Stomach smooth muscle (tissue), 2 donors: ENCODE measurements at regions not wholly inside any gene's neighbourhood (a gene's known extent, or its start where the extent isn't known, plus 50 kb on each side); places are given as distances from the start of the nearest gene placed in this dataset.

Experiments
- H3K27ac ChIP-seq: one replicate; pipeline ENCODE4 v1.7.0; 2013; ENCODE audit warnings: mild to moderate bottlenecking, low read length, inconsistent platforms
- H3K27me3 ChIP-seq, 2 donors: one replicate each; pipeline ENCODE4 v1.7.0; 2013; ENCODE audit warnings: low read length in 2 of 2; ENCODE audit not compliant: insufficient read depth in 2 of 2, control insufficient read depth in 1 of 2
- H3K36me3 ChIP-seq, 2 donors: one replicate each; pipeline ENCODE4 v1.7.0; 2013; ENCODE audit warnings: low read length in 2 of 2; ENCODE audit not compliant: control insufficient read depth in 2 of 2, insufficient read depth in 2 of 2
- H3K4me1 ChIP-seq: one replicate; pipeline ENCODE4 v1.7.0; 2013; ENCODE audit warnings: low read length; ENCODE audit not compliant: control insufficient read depth, insufficient read depth
- H3K4me3 ChIP-seq, 2 donors: one replicate each; pipeline ENCODE4 v1.7.0; 2013; ENCODE audit warnings: low read length in 2 of 2
- H3K9ac ChIP-seq, 2 donors: one replicate each; pipeline ENCODE4 v1.7.0; 2013; ENCODE audit warnings: low read length in 2 of 2, mild to moderate bottlenecking in 1 of 2
- H3K9me3 ChIP-seq, 2 donors: one replicate each; pipeline ENCODE4 v1.7.0; 2013; ENCODE audit warnings: low read length in 2 of 2; ENCODE audit not compliant: control insufficient read depth in 2 of 2
- donor health status: healthy.
- donor health status: Pancreatic carcinoma.

- Histone ChIP-seq H3K36me3 (no peaks in the 10 kb centered on the region), H3K4me1 (no peaks in the 10 kb centered on the region), H3K9ac (no peak overlapping the region), H3K27ac (no peak overlapping the region), H3K9me3 (no peaks in the 10 kb centered on the region), H3K27me3 (no peaks in the 10 kb centered on the region), H3K4me3 (no peak overlapping the region)
These were observed 172.5 kb downstream of the ANKRD50 start for GRCh38 chr4:124540014-124540413.

- H3K27ac ChIP-seq = no peak overlapping the region
- H3K27me3 ChIP-seq = no peaks in the 10 kb centered on the region
- H3K36me3 ChIP-seq = no peaks in the 10 kb centered on the region
- no peak overlapping the region for H3K9ac ChIP-seq
- H3K9me3 ChIP-seq = no peaks in the 10 kb centered on the region
- no peak overlapping the region for H3K4me3 ChIP-seq
- no peaks in the 10 kb centered on the region for H3K4me1 ChIP-seq
These were observed 170.7 kb downstream of the ANKRD50 start for GRCh38 chr4:124541652-124542420.

GRCh38 chr4:124555959-124556358 lies 156.6 kb downstream of the ANKRD50 start:
- no peak overlapping the region for H3K27ac ChIP-seq
- no peak overlapping the region for H3K9ac ChIP-seq
- no peaks in the 10 kb centered on the region for H3K27me3 ChIP-seq
- H3K9me3 ChIP-seq = no peaks in the 10 kb centered on the region
- no peaks in the 10 kb centered on the region for H3K36me3 ChIP-seq
- H3K4me1 ChIP-seq = no peaks in the 10 kb centered on the region
- H3K4me3 ChIP-seq = no peak overlapping the region

- H3K9me3 ChIP-seq = no peaks in the 10 kb centered on the region
- no peaks in the 10 kb centered on the region for H3K27me3 ChIP-seq
- no peak overlapping the region for H3K27ac ChIP-seq
- H3K4me3 ChIP-seq = no peak overlapping the region
- H3K9ac ChIP-seq = no peak overlapping the region
- H3K36me3 ChIP-seq = no peaks in the 10 kb centered on the region
- no peaks in the 10 kb centered on the region for H3K4me1 ChIP-seq
These were observed 148.4 kb downstream of the ANKRD50 start for GRCh38 chr4:124564121-124564520.

GRCh38 chr4:124565371-124565770 lies 147.2 kb downstream of the ANKRD50 start:
- Histone ChIP-seq H3K9ac (no peak overlapping the region), H3K27ac (no peak overlapping the region), H3K9me3 (no peaks in the 10 kb centered on the region), H3K36me3 (no peaks in the 10 kb centered on the region), H3K4me3 (no peak overlapping the region), H3K4me1 (no peaks in the 10 kb centered on the region), H3K27me3 (no peaks in the 10 kb centered on the region)

- H3K4me1 ChIP-seq = no peaks in the 10 kb centered on the region
These were observed 146.5 kb downstream of the ANKRD50 start for GRCh38 chr4:124566030-124566429.

GRCh38 chr4:124573056-124573455 lies 139.5 kb downstream of the ANKRD50 start:
- Histone ChIP-seq H3K9ac (no peak overlapping the region), H3K36me3 (no peaks in the 10 kb centered on the region), H3K4me1 (no peaks in the 10 kb centered on the region), H3K9me3 (peaks cover 0 to 3% of the 10 kb centered on the region in 2 donors), H3K27me3 (no peaks in the 10 kb centered on the region), H3K4me3 (no peak overlapping the region), H3K27ac (no peak overlapping the region)

More at GRCh38 chr4:124566030-124566429, 146.5 kb downstream of the ANKRD50 start:
- H3K9me3 ChIP-seq = no peaks in the 10 kb centered on the region
- H3K27ac ChIP-seq = no peak overlapping the region
- H3K9ac ChIP-seq = no peak overlapping the region
- no peaks in the 10 kb centered on the region for H3K27me3 ChIP-seq
- no peaks in the 10 kb centered on the region for H3K36me3 ChIP-seq
- no peak overlapping the region for H3K4me3 ChIP-seq

- H3K36me3 ChIP-seq = no peaks in the 10 kb centered on the region
- H3K9me3 ChIP-seq = peaks cover 0 to 3% of the 10 kb centered on the region in 2 donors
These were observed 132.6 kb downstream of the ANKRD50 start for GRCh38 chr4:124579896-124580295.

GRCh38 chr4:124583797-124584196 lies 128.7 kb downstream of the ANKRD50 start:
- H3K9me3 ChIP-seq = no peaks in the 10 kb centered on the region
- H3K9ac ChIP-seq = no peak overlapping the region
- H3K27ac ChIP-seq = no peak overlapping the region
- H3K4me3 ChIP-seq = no peak overlapping the region
- no peaks in the 10 kb centered on the region for H3K27me3 ChIP-seq
- no peaks in the 10 kb centered on the region for H3K36me3 ChIP-seq
- no peaks in the 10 kb centered on the region for H3K4me1 ChIP-seq

More at GRCh38 chr4:124579896-124580295, 132.6 kb downstream of the ANKRD50 start:
- H3K27me3 ChIP-seq = no peaks in the 10 kb centered on the region
- no peak overlapping the region for H3K27ac ChIP-seq
- no peak overlapping the region for H3K4me3 ChIP-seq
- H3K4me1 ChIP-seq = no peaks in the 10 kb centered on the region
- H3K9ac ChIP-seq = no peak overlapping the region

- H3K9me3 ChIP-seq = no peaks in the 10 kb centered on the region
- H3K4me1 ChIP-seq = no peaks in the 10 kb centered on the region
- H3K36me3 ChIP-seq = no peaks in the 10 kb centered on the region
- H3K27me3 ChIP-seq = no peaks in the 10 kb centered on the region
- no peak overlapping the region for H3K4me3 ChIP-seq
- H3K27ac ChIP-seq = no peak overlapping the region
- H3K9ac ChIP-seq = no peak overlapping the region
These were observed 122.7 kb downstream of the ANKRD50 start for GRCh38 chr4:124589786-124590185.

GRCh38 chr4:124590480-124590879 lies 122.1 kb downstream of the ANKRD50 start:
- H3K27me3 ChIP-seq = no peaks in the 10 kb centered on the region
- H3K4me3 ChIP-seq = no peak overlapping the region
- H3K9me3 ChIP-seq = no peaks in the 10 kb centered on the region
- no peak overlapping the region for H3K9ac ChIP-seq
- H3K36me3 ChIP-seq = no peaks in the 10 kb centered on the region
- no peak overlapping the region for H3K27ac ChIP-seq
- no peaks in the 10 kb centered on the region for H3K4me1 ChIP-seq
